ENCODE measurements at regions not wholly inside any gene's neighbourhood (a gene's known extent, or its start where the extent isn't known, plus 50 kb on each side); places are given as distances from the start of the nearest gene placed in this dataset.

- DNase-seq, result no peak
Observed at GRCh38 chr2:129904532-129905446, 74.7 kb upstream of the RAB6C start.

DNA sequence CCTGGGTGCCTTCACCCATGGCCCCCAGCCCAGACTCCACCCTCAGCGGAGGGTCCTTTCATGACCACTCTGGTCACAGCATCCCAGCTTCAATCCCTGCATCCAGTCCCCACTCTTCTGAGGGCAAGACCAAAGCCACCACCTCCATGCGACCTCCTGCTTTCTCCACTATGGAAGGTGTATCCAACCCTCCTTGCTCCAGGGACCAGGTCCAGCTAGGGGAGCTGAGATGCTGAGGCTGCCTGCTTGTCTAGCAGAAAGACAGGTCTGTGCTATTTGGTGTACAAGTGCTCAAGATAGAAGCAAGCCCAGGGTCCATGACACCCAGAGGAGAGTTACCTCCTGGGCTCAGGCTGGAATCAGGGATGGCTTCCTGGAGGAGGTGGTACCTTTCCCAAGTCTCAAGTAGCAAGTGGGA lies 73.8 kb upstream of the RAB6C start:
- DNase-seq, result no peak

- DNase-seq, result no peak
Observed at GRCh38 chr2:129906139-129906860, 73.2 kb upstream of the RAB6C start.

DNA sequence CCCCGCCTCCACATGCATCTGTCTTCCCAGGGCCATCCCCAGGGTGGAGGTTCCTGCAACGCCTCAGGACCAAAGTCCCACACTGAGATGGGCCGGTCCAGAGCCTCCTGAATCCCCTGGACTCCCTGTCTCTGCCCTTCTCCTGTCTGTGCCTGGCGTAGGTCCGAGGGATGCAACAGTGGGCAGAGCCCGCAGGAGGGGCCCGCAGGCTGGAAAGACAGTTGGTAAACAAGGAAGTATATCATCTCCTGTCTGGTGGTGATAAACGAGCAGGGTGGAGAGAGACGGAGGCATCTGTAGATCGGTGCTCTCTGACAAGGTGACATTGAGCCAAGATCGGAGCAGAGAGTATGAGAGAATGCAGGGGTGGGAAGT lies 72.6 kb upstream of the RAB6C start:
- no peak for DNase-seq

GRCh38 chr2:129907256-129907998 lies 72.0 kb upstream of the RAB6C start:
- DNase-seq, result no peak

DNA sequence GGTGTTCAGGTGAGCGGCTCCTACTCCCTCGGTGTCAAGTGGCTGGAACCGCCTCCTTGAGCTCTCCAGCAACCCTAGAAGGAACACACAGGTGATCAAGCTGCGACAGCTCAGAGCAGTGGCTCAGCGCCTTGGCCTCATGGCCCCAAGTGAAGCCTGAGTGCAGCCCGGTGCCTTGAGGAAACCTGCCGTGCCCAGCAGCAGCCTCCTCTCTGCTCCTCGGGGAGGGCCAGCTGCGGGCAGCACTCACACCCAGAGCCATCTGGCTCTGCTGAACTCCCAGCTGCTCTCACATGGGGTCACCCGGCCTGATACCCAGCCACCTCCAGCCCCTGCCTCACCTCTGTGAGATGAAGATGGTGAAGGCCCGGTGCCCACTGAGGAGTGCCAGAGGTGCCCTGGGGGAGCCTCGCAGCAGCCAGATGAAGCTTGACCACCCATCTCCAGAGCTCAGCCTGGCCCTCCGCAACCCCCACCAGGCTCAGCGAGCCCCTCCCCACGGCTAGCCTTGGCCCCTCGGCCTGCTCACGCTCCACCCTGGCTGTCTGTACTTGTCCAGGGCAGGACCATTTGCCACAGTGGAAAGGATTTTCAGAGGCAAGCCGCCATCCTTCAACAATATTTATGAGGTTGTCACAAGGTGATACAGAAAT lies 70.6 kb upstream of the RAB6C start:
- DNase-seq, result no peak

DNA sequence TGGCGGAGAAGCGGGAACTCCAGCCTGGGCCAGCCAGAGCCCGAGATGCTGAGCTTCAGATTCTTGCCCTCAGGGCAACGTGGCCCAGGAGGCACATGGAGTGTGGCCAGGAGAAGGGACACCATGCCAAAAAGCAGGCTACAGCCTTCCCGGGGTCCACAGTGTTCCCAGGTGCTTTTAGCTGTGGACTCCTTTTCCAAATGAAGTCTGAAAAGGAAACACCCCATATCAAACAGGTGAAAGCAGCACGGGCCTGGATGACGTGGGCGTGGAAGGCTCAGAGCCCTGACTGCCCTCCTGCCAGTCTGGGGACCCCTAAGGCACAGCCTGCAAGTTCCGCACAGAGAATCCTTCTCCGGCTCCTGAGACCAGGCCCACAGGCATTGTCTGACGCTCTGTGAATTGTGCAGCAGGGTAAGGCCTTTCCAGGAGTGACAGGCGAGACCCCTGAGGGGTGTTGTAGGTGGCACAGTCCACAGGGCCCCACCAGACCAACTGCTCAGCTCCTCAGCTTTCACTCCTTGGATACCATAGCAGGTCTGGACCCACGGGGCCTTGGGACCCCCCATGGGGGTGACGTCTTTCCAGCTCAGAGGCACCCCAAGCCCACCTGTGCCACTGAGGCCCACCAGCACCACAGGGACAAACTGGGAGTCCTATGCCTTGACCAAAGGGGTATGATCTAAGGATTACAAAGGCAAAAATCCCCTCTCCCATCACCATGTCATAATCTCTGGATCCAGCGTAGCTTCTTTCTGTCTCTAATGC lies 69.6 kb upstream of the RAB6C start:
- DNase-seq, result no peak

GRCh38 chr2:129910446-129911362 lies 68.8 kb upstream of the RAB6C start:
- DNase-seq, result no peak

DNA sequence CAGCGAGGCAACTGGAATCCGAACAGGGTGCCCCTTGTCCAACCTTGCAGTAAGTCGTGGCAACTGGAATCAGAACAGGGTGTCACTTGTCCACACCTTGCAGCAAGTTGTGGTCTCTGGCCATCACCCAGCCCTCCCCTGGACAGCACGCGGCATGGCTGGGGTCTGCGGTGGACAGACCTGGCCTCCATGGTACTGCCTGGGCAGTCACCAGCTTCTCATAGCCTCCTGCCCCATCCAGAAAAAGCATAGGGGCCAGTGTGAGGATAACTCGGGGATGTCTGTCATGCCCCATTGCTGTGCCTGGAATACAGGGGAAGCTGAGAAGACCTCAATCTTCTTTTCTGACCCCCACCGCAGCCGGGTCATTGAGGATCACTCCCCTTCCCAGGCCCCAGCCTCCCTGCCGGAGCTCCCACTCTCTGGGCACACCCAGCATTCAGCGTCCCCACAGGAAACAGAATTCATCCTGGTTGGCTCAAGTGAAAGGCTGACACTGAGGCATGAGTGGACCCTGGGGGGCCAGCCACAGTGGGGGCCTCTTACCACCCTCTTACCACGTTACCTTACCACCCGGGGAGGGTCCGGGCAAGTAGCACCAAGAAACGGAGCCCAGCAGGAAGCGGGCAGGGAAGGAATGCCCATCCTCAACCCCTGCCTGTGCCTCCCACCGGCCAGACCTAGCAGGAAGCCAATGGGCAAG lies 68.0 kb upstream of the RAB6C start:
- DNase-seq, result no peak

GRCh38 chr2:129912066-129912820 lies 67.2 kb upstream of the RAB6C start:
- DNase-seq, result no peak

DNA sequence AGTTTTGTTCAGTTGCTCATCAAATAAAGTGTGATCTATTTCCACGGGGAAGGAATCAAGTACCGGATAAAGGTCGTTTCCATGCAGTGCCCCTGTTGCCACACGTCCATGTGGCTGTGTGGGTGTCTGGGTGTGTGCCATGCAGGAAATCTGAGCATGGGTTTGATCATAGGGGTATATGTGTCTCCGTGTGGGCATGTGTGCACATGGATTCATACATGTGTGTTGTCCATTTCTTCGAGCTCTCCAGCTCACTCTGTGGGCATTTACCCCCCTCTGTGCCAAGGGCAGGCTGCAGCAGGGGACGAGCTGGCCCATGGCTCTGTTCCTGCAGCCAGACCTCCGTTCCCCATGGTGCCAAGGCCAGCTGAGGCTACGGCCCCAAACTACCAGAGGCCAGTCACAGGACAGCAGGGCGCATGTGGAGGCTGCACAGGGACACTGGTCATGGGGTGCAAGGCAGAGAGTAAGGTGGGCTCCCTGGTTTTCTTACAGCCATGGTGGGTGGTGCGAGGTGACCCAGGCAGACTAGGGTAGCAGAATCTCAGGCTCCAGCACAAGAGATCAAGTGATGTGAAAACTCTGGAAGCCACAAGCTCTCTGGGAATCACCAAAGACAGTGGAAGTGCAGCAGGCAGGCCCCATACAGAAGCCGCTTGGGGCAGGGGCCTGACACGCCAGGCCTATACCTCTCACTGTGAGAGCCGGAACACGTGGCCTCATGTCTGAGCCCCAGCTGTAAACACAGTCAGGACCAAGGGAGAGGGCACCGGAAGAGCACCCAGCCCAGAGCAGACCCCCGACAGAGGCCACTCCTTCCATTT lies 66.4 kb upstream of the RAB6C start:
- DNase-seq, result no peak

DNA sequence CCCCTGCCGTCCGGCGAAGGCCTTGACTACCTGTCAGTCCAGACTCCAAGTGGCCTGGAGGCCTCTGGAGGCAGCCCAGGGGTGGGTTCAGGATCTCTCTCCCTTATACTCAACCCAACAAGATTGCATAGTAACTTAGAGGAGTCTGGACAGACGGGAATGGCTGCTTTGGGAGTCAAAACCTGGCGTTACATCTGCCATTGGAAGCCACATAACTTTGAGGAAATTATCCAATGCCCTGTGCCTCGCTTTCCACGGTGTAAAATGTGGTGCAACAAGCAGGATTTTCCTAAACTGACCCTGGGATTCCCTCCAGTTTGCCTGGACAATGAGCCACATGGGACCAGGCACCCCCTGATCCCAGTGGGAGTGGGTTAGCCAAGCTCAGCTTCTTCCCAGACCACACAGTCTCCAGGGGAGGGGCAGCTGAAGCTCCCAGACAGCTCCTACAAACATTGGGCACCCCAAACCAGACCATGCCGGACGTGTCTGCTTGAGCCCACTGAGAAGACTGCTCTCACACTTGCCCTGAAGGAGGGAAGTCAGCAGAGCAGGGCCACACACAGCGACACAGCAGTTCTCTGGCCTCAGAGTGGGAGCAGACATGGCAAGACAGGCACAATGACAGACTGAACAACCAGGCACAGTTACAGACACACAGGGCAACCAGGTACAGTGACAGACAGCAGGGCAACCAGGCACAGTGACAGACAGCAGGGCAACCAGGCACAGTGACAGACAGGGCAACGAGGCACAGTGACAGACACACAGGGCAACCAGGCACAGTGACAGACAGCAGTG lies 65.6 kb upstream of the RAB6C start:
- DNase-seq, result no peak

- DNase-seq, result no peak
Observed at GRCh38 chr2:129914538-129915302, 64.7 kb upstream of the RAB6C start.

DNA sequence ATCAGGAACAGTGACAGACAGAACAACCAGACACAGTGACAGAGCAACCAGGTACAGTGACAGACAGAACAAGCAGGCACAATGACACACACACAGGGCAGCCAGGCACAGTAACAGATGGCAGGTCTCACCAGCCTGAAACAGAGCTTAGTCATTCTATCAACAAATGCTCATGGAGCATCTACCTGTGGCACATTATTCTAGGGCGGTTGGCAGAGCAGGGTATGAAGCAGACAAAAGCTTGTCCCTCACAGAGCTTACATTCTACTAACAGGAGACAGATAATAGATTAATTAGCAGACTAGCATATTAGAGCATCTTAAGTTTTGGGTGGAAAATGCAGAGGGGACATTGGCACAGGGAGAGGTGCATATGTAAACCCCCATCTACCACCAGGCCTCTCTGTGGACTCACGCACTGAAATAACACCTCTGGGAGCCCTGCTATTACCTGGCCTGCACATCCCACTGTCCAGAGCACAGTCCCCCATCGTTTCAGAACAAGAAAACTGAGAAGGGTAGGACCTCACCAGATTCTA lies 64.1 kb upstream of the RAB6C start:
- no peak for DNase-seq

- no peak for DNase-seq
Observed at GRCh38 chr2:129918604-129919003, 60.9 kb upstream of the RAB6C start.

GRCh38 chr2:129922571-129923264 lies 56.7 kb upstream of the RAB6C start:
- DNase-seq, result no peak

All from HCEC 1CT (cell line).